Liver (tissue), 8 donors: ENCODE measurements at regions not wholly inside any gene's neighbourhood (a gene's known extent, or its start where the extent isn't known, plus 50 kb on each side); places are given as distances from the start of the nearest gene placed in this dataset.

Source experiments
- DNase-seq: peaks from one replicate; pipeline ENCODE4 v3.0.0-alpha.2; 2017; ENCODE audit warnings: low spot score
- H3K27ac ChIP-seq, 2 donors: one replicate each; pipeline ENCODE4 v1.7.0; 2013; ENCODE audit warnings: inconsistent platforms in 2 of 2, low read length in 2 of 2, control low read depth in 1 of 2, low read depth in 1 of 2, mild to moderate bottlenecking in 1 of 2
- H3K27me3 ChIP-seq, 4 donors: one replicate each; pipeline versions ENCODE4 v1.6.1 to v1.7.0; 2013; ENCODE audit warnings: low read length in 3 of 4, inconsistent platforms in 1 of 4, mild to moderate bottlenecking in 1 of 4, moderate library complexity in 1 of 4; ENCODE audit not compliant: control insufficient read depth in 4 of 4, insufficient read depth in 4 of 4
- H3K36me3 ChIP-seq, 4 donors: one replicate each; pipeline versions ENCODE4 v1.6.1 to v1.7.0; 2013; ENCODE audit warnings: low read length in 3 of 4, mild to moderate bottlenecking in 3 of 4, low read depth in 1 of 4, moderate library complexity in 1 of 4; ENCODE audit not compliant: control insufficient read depth in 4 of 4, insufficient read depth in 3 of 4
- H3K4me1 ChIP-seq, 4 donors: one replicate each; pipeline versions ENCODE4 v1.6.1 to v1.7.0; 2013; ENCODE audit warnings: low read length in 3 of 4, mild to moderate bottlenecking in 3 of 4, moderate library complexity in 1 of 4; ENCODE audit not compliant: control insufficient read depth in 4 of 4, insufficient read depth in 4 of 4
- H3K4me3 ChIP-seq, 3 donors: one replicate each; pipeline versions ENCODE4 v1.6.1 to v1.7.0; 2013; ENCODE audit warnings: low read length in 3 of 3, control low read depth in 1 of 3, low read depth in 1 of 3, mild to moderate bottlenecking in 1 of 3
- H3K9ac ChIP-seq, 2 donors: one replicate each; pipeline ENCODE4 v1.7.0; 2013; ENCODE audit warnings: low read length in 2 of 2, mild to moderate bottlenecking in 2 of 2, moderate library complexity in 2 of 2, control low read depth in 1 of 2, low read depth in 1 of 2
- H3K9me3 ChIP-seq, 4 donors: one replicate each; pipeline versions ENCODE4 v1.6.1 to v1.7.0; 2013; ENCODE audit warnings: low read length in 3 of 4; ENCODE audit not compliant: control insufficient read depth in 4 of 4
- FOXA1 ChIP-seq: IDR thresholded peaks from 2 replicates; pipeline ENCODE4 v1.6.1; 2016; ENCODE audit warnings: antibody characterized with exemption
- FOXA2 ChIP-seq: IDR thresholded peaks from 2 replicates; pipeline ENCODE4 v1.6.1; 2016; ENCODE audit warnings: antibody characterized with exemption
- GABPA ChIP-seq, 2 donors: IDR thresholded peaks in 1 of 2; conservative IDR thresholded peaks in 1 of 2; 2 replicates each; pipeline ENCODE4 v1.6.1; 2016; ENCODE audit warnings: antibody characterized with exemption in 2 of 2, mild to moderate bottlenecking in 1 of 2, moderate library complexity in 1 of 2
- HNF4A ChIP-seq, 2 donors: conservative IDR thresholded peaks; 2 replicates each; pipeline ENCODE4 v1.6.1; 2016; ENCODE audit warnings: antibody characterized with exemption in 2 of 2, mild to moderate bottlenecking in 2 of 2
- HNF4G ChIP-seq: IDR thresholded peaks from 2 replicates; pipeline ENCODE4 v1.6.1; 2016; ENCODE audit warnings: antibody characterized with exemption
- JUND ChIP-seq, 2 donors: IDR thresholded peaks; 2 replicates each; pipeline ENCODE4 v1.6.1; 2016; ENCODE audit warnings: antibody characterized with exemption in 2 of 2
- NR2F2 ChIP-seq: IDR thresholded peaks from 2 replicates; pipeline ENCODE4 v1.6.1; 2016; ENCODE audit warnings: antibody characterized with exemption
- RXRA ChIP-seq, 2 donors: IDR thresholded peaks; 2 replicates each; pipeline ENCODE4 v1.6.1; 2017 to 2018; ENCODE audit warnings: antibody characterized with exemption in 2 of 2, mild to moderate bottlenecking in 1 of 2
- TAF1 ChIP-seq: conservative IDR thresholded peaks from 2 replicates; pipeline ENCODE4 v1.6.1; 2016; ENCODE audit warnings: antibody characterized with exemption, mild to moderate bottlenecking
- YY1 ChIP-seq: IDR thresholded peaks from 2 replicates; pipeline ENCODE4 v1.6.1; 2016; ENCODE audit warnings: antibody characterized with exemption, mild to moderate bottlenecking
- WGBS: extraction: QIAGEN DNeasy Blood & Tissue Kit; methylation state at CpG from one replicate; pipeline ENCODE4 v1.1.7; 2013; 5-methylcytosine and 5-hydroxymethylcytosine counted together
- TF ChIP-seq, protein P1 (sequence below): IDR thresholded peaks from 2 replicates; pipeline ENCODE4 v1.6.1; 2016; ENCODE audit warnings: antibody characterized with exemption
- TF ChIP-seq, protein P2 (sequence below): fragments of 150-350 bp; IDR thresholded peaks from 2 replicates; pipeline ENCODE4 v1.5.1; 2017; ENCODE audit warnings: improper control_type of control experiment, low read depth, low read length; ENCODE audit not compliant: missing input control
- TF ChIP-seq, protein P3 (sequence below): IDR thresholded peaks from 2 replicates; pipeline ENCODE4 v1.6.1; 2016; ENCODE audit warnings: antibody characterized with exemption, mild to moderate bottlenecking
- TF ChIP-seq, protein P4 (sequence below): IDR thresholded peaks from 2 replicates; pipeline ENCODE4 v1.6.1; 2016; ENCODE audit warnings: antibody characterized with exemption
- TF ChIP-seq, protein P5 (sequence below): IDR thresholded peaks from 2 replicates; pipeline ENCODE4 v1.6.1; 2016; ENCODE audit warnings: antibody characterized with exemption
- donor health status: healthy.
- donor health status: healthy.
- donor health status: healthy.
- donor health status: healthy.
- donor health status: healthy.

DNA sequence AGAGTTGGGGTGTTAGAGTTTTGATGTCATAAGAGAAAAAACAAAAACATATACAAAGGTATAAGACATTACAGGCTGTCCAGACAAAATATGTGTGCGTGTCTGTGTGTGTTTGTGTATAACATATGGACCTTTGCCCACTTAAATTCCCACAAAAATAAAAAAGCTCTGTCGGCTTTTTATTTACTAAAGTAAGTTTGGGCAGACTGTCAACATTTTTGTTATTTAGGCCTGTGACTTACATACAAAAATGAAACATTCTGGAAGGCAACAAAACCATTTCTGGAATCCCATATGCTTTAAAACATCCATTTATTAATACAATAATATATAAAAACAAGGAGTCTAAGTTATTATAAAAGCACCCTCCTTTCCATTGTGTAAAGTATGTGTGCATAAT lies 960.1 kb upstream of the FAT3 start:
- Histone ChIP-seq H3K4me1 (no peaks in the 10 kb centered on the region), H3K9ac (no peak overlapping the region), H3K36me3 (no peaks in the 10 kb centered on the region), H3K9me3 (no peaks in the 10 kb centered on the region), H3K4me3 (no peak overlapping the region), H3K27me3 (peaks cover 0 to 2% (median 0%) of the 10 kb centered on the region in 4 donors), H3K27ac (no peak overlapping the region)
- WGBS: 56% methylated on average over 2 of the region's 2 CpGs
- TF ChIP-seq FOXA2: no peak
- TF ChIP-seq, protein P1, sequence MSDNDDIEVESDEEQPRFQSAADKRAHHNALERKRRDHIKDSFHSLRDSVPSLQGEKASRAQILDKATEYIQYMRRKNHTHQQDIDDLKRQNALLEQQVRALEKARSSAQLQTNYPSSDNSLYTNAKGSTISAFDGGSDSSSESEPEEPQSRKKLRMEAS: no peak
- no peak for TF ChIP-seq HNF4A (conservative IDR thresholded peaks at IDR 0.05)
- TF ChIP-seq, protein P2, sequence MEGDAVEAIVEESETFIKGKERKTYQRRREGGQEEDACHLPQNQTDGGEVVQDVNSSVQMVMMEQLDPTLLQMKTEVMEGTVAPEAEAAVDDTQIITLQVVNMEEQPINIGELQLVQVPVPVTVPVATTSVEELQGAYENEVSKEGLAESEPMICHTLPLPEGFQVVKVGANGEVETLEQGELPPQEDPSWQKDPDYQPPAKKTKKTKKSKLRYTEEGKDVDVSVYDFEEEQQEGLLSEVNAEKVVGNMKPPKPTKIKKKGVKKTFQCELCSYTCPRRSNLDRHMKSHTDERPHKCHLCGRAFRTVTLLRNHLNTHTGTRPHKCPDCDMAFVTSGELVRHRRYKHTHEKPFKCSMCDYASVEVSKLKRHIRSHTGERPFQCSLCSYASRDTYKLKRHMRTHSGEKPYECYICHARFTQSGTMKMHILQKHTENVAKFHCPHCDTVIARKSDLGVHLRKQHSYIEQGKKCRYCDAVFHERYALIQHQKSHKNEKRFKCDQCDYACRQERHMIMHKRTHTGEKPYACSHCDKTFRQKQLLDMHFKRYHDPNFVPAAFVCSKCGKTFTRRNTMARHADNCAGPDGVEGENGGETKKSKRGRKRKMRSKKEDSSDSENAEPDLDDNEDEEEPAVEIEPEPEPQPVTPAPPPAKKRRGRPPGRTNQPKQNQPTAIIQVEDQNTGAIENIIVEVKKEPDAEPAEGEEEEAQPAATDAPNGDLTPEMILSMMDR: no peak
- TF ChIP-seq, protein P3, sequence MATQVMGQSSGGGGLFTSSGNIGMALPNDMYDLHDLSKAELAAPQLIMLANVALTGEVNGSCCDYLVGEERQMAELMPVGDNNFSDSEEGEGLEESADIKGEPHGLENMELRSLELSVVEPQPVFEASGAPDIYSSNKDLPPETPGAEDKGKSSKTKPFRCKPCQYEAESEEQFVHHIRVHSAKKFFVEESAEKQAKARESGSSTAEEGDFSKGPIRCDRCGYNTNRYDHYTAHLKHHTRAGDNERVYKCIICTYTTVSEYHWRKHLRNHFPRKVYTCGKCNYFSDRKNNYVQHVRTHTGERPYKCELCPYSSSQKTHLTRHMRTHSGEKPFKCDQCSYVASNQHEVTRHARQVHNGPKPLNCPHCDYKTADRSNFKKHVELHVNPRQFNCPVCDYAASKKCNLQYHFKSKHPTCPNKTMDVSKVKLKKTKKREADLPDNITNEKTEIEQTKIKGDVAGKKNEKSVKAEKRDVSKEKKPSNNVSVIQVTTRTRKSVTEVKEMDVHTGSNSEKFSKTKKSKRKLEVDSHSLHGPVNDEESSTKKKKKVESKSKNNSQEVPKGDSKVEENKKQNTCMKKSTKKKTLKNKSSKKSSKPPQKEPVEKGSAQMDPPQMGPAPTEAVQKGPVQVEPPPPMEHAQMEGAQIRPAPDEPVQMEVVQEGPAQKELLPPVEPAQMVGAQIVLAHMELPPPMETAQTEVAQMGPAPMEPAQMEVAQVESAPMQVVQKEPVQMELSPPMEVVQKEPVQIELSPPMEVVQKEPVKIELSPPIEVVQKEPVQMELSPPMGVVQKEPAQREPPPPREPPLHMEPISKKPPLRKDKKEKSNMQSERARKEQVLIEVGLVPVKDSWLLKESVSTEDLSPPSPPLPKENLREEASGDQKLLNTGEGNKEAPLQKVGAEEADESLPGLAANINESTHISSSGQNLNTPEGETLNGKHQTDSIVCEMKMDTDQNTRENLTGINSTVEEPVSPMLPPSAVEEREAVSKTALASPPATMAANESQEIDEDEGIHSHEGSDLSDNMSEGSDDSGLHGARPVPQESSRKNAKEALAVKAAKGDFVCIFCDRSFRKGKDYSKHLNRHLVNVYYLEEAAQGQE: no peak
- TF ChIP-seq JUND (IDR thresholded peaks at IDR 0.05): no peak
- no peak for TF ChIP-seq HNF4G
- TF ChIP-seq GABPA (IDR thresholded peaks at IDR 0.05 in 1 of 2, conservative IDR thresholded peaks at IDR 0.05 in 1 of 2): no peak
- no peak for DNase-seq

DNA sequence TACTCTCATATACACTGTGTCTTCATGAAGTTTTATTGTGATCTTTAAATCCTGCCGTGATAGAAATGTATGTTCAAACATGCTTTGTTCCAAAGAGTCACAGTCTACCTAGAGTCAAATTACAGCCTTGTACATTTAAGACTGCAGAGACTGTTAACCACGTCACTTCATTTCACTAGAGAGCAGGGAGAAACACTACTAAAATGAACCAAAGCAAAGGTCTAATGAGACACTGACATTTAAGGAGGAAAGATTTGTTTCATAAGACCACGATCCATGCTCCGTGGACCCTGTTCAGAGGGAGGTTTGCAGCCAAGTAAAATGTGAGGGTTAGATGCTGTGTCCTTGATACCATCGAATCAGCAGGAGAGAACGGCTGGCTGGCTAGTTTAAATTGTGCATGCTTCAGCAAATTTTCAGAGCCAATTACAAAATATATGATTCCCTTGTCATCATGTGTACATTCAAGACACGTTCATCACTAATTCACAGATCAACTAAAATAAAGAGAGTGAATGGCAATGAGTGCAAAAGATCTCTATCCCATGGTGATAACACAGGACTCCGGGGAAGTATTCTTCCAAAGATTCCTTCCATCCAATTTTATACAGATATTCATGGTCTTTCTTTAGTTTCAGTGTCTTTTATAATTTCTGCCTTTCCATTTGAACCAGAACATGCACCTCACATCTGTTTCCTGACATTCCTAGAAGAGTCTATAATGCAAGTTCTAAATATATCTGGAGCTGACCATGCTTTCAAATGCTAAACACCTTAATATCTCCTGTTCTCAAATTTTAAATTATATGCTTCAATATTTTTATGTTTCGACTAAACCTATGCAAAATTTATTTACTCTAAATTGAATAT lies 960.9 kb upstream of the FAT3 start:
- Histone ChIP-seq H3K27me3 (peaks cover 0 to 2% (median 0%) of the 10 kb centered on the region in 4 donors), H3K27ac (no peak overlapping the region), H3K9me3 (no peaks in the 10 kb centered on the region), H3K9ac (no peak overlapping the region), H3K36me3 (no peaks in the 10 kb centered on the region), H3K4me3 (no peak overlapping the region), H3K4me1 (no peaks in the 10 kb centered on the region)
- DNase-seq: no peak
- WGBS: 70% methylated on average over 9 of the region's 9 CpGs
- TF ChIP-seq GABPA (IDR thresholded peaks at IDR 0.05 in 1 of 2, conservative IDR thresholded peaks at IDR 0.05 in 1 of 2) (no peak), TAF1 (no peak), FOXA1 (no peak), FOXA2 (no peak), YY1 (no peak), RXRA (IDR thresholded peaks at IDR 0.05) (no peak), NR2F2 (no peak), HNF4G (no peak)
- TF ChIP-seq, protein P3: no peak
- TF ChIP-seq, protein P2: no peak
- TF ChIP-seq, protein P4, sequence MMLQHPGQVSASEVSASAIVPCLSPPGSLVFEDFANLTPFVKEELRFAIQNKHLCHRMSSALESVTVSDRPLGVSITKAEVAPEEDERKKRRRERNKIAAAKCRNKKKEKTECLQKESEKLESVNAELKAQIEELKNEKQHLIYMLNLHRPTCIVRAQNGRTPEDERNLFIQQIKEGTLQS: no peak
- TF ChIP-seq, protein P5, sequence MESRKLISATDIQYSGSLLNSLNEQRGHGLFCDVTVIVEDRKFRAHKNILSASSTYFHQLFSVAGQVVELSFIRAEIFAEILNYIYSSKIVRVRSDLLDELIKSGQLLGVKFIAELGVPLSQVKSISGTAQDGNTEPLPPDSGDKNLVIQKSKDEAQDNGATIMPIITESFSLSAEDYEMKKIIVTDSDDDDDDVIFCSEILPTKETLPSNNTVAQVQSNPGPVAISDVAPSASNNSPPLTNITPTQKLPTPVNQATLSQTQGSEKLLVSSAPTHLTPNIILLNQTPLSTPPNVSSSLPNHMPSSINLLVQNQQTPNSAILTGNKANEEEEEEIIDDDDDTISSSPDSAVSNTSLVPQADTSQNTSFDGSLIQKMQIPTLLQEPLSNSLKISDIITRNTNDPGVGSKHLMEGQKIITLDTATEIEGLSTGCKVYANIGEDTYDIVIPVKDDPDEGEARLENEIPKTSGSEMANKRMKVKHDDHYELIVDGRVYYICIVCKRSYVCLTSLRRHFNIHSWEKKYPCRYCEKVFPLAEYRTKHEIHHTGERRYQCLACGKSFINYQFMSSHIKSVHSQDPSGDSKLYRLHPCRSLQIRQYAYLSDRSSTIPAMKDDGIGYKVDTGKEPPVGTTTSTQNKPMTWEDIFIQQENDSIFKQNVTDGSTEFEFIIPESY: no peak
- TF ChIP-seq, protein P1: no peak
